GM20000 (cell line): ENCODE measurements at regions not wholly inside any gene's neighbourhood (a gene's known extent, or its start where the extent isn't known, plus 50 kb on each side); places are given as distances from the start of the nearest gene placed in this dataset.
"Not testable (repeated sequence)": the region's sequence is repeated elsewhere in the genome, so short reads cannot be mapped to it uniquely, and the experiment has no call there.

Source experiments
- DNase-seq: peaks from one replicate; pipeline ENCODE4 v3.0.0; 2012; ENCODE audit warnings: low spot score
- TF ChIP-seq, protein P1 (sequence below): IDR thresholded peaks from 2 replicates; pipeline ENCODE4 v1.5.1; 2012; ENCODE audit warnings: mild to moderate bottlenecking, control low read depth; ENCODE audit errors: extremely low read depth, missing control alignments

DNA sequence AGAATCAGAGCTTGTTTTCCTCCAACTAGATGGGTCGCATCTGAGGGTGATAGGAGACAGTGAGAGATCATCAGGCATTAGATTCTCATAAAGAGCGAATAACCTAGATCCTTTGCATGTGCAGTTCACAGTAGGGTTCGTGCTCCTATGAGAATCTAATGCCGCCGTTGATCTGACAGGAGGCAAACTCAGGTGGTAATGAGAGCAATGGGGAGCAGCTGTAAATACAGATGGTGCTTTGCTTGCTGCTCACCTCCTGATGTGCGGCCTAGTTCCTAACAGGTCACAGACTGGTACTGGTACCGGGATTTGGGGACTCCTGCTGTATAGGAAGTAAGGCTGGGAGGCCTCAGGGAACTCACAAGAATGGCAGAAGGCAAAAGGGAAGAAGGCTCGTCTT lies 276.5 kb downstream of the FAT4 start:
- TF ChIP-seq, protein P1, sequence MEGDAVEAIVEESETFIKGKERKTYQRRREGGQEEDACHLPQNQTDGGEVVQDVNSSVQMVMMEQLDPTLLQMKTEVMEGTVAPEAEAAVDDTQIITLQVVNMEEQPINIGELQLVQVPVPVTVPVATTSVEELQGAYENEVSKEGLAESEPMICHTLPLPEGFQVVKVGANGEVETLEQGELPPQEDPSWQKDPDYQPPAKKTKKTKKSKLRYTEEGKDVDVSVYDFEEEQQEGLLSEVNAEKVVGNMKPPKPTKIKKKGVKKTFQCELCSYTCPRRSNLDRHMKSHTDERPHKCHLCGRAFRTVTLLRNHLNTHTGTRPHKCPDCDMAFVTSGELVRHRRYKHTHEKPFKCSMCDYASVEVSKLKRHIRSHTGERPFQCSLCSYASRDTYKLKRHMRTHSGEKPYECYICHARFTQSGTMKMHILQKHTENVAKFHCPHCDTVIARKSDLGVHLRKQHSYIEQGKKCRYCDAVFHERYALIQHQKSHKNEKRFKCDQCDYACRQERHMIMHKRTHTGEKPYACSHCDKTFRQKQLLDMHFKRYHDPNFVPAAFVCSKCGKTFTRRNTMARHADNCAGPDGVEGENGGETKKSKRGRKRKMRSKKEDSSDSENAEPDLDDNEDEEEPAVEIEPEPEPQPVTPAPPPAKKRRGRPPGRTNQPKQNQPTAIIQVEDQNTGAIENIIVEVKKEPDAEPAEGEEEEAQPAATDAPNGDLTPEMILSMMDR: no peak
- no peak for DNase-seq

DNA sequence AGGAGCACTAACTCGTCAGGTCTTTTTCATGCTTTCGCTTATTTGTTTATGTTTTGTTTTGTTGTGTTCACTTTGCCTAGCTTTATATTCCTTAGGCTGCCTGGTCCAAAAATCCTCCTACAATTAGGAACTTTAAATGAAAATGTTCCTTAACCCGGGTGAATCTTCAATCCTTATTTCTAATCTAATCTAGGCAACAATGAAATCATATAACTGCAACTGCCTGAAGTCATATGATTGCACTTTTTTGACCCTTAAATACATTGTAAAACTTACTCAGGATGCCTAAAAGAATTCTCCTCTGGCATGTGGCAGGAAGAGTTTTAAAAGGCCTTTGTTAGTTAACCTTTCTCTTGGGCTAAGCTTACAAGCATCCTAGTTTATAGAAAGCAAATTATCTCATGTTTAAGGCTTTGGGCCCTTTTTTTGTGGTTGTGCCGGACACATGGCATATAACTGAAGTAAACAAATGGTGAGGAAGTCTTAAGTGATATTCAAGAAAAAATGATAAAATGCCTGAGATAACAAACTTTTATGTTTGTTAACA lies 279.4 kb downstream of the FAT4 start:
- TF ChIP-seq, protein P1: no peak
- DNase-seq: no peak

DNA sequence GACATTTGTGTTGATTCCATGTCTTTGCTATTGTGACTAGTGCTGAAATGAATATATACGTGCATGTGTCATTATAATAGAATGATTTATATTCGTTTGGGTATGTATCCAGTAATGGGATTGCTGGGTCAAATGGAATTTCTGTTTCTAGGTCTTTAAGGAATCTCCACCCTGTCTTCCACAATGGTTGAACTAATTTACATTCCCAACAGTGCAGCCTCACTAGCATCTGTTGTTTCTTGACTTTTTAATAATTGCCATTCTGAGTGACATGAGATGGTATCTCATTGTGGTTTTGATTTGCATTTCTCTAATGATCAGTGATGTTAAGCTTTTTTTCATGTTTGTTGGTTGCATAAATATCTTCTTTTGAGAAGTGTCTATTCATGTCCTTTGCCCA lies 291.2 kb downstream of the FAT4 start:
- not testable (repeated sequence) for DNase-seq

DNA sequence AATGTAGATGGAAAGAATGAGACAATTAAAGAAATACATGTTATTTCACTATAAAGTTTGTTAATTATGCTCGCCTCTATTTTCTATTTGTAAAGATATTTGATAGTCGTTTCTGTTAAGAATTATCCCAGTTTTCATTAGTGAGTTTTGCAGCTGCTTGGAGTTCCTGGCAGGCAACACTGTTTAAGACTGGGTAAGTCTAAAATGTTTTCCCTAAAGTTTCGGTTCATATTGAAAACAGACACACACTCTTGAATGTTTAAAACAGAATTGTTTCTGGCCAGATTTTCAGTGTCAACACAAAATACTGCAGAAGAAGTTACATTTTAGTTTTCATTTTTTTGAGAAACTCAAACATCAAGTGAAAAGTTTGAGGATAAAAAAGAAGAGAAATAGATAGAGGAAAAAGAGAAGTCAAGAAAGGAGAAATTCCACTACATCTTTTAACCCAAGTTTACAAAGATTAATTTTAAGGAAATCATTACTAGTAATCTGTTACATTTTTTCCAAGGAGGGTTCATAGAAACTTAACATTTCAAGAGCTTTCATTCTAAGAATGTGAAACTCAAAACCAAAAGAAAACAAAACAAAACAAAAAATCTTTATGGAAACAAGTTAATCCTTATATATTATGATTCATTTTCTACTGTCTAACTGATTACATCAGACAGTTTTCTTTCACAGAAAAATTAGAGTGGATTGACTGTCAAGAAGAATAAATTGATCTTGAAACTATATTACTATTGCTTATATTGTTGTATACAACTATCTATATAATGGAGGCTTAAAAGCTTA lies 305.5 kb downstream of the FAT4 start:
- TF ChIP-seq, protein P1: no peak
- DNase-seq: no peak

DNA sequence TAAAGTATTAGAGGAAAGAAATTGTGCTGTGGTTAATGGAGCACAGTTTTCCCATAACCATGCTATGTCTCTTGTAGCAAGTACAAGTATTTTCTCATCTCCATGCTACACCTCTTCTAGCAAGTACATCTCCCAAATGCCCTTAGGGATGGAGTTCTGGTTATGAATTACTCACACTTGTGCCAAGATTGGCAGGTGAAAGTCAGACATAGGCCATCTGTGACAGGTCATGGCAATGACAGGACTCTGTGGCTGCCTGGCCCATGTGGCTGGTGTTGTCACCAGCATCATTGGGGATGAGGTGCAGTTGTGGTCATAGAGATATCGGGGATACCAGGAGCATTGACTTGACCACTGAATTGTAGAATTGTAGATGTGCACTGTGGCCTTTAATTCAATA lies 310.2 kb downstream of the FAT4 start:
- TF ChIP-seq, protein P1: no peak
- no peak for DNase-seq

DNA sequence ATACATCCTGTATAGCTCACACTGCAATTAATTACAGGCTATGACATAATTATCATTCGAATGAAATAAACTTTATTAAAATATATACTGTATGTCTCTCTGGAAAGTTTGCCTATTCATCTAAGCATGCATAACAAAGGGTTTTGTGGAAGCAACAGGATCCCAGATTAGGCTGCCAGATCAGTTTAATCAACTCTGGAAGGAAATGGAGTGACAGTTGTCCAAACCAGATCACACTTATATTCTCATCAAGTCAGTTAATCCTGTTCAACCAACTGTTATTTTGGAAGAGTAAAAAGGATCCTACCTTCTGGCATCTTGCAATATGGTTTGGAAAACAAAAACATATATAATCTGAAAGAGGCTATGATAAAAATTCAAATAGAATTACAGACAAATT lies 312.2 kb downstream of the FAT4 start:
- no peak for DNase-seq
- TF ChIP-seq, protein P1: no peak

DNA sequence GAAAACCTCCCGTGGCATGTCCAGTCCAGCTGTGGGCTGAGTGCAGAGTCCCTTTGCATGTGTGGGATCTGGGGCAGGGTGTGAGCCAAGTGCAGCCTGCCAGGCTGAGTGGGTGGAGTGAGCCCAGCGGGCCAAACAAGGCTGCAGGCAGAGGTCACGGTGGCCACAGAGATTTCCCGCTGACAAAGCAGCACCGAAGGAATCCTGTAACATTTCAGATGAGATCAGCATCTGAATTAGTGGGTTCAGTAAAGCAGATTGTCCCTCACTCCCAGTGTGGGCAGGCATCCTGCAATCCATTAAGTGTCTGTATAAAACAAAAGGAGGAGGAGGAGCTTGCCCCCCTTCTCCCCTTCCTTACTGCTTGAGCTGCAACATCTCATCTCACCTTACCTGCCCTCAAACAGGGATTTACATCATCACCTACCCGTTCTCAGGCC lies 324.4 kb downstream of the FAT4 start:
- TF ChIP-seq, protein P1: no peak
- no peak for DNase-seq

DNA sequence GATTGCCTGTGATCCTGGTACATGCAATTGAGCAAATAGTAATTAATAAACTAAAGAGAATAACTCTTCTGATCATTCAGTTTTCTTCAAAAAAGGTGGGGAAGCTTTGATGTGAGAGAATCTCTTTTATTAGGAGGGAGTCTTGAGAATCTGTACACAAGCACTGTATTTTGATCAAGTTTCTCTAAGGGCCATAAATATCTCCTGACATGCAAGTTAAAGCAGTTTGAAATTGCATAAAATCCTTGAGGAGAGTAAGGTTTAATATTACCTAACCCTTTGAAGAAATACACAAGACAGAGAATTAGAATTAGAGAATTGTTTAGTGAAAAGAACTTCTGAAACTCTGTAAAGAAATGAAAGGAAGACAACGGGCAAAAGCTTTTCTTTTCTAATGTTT lies 326.9 kb downstream of the FAT4 start:
- TF ChIP-seq, protein P1: no peak
- no peak for DNase-seq
